A549 (cell line): ENCODE measurements at regions not wholly inside any gene's neighbourhood (a gene's known extent, or its start where the extent isn't known, plus 50 kb on each side); places are given as distances from the start of the nearest gene placed in this dataset.
"Not testable (repeated sequence)": the region's sequence is repeated elsewhere in the genome, so short reads cannot be mapped to it uniquely, and the experiment has no call there.

Experiments used
- ATAC-seq, 2 experiments: fragments of 200-7000 bp in 1 of 2; fragments of >200 bp in 1 of 2; cut with Nextera tagmentation in 1 of 2; cut with Tn5 transposase in 1 of 2; 3 replicates each; pipeline versions ENCODE4 v1.8.0 to v1.9.1; 2018 to 2020; ENCODE audit warnings: mild to moderate bottlenecking in 1 of 2, moderate library complexity in 1 of 2
- CTCF ChIA-PET: fragments of 300-600 bp; sonication (Branson Sonifier 250); formaldehyde crosslinking; extraction: SDS; loops from one replicate; lab custom pipeline; 2021; ENCODE audit warnings: antibody characterized with exemption, inconsistent platforms; lab: Yijun Ruan, JAX
- POLR2A ChIA-PET: fragments of 350-600 bp; formaldehyde crosslinking; extraction: SDS; loops from one replicate; lab custom pipeline; 2021; ENCODE audit warnings: antibody characterized with exemption, inconsistent platforms; lab: Yijun Ruan, JAX
- DNase-seq, 2 experiments: peaks; one replicate each; pipeline versions ENCODE4 v3.0.0 to v3.0.0-alpha.2; 2011 to 2016; ENCODE audit warnings: low read depth in 1 of 2, low spot score in 1 of 2
- FAIRE-seq: peaks from 2 replicates; lab custom pipeline; 2011; peaks lifted over from hg19 to GRCh38; lab: Jason Lieb, UNC
- H3K27ac ChIP-seq, 2 experiments: fragments of >200 bp; sonication (Bioruptor Twin); formaldehyde crosslinking; 3 replicates each; pipeline ENCODE4 v1.5.1; 2016 to 2017
- H3K4me1 ChIP-seq: fragments of >200 bp; sonication (Bioruptor Twin); formaldehyde crosslinking; 3 replicates; pipeline ENCODE4 v1.6.1; 2016
- H3K4me2 ChIP-seq: fragments of >200 bp; sonication (Bioruptor Twin); formaldehyde crosslinking; 3 replicates; pipeline ENCODE4 v1.6.1; 2016
- H3K4me3 ChIP-seq: fragments of >200 bp; sonication (Bioruptor Twin); formaldehyde crosslinking; 3 replicates; pipeline ENCODE4 v1.5.1; 2016
- H3K9me3 ChIP-seq: fragments of >200 bp; sonication (Bioruptor Twin); formaldehyde crosslinking; 3 replicates; pipeline ENCODE4 v1.6.1; 2016
- CBX2 ChIP-seq: fragments of 200-600 bp; sonication (generic); IDR thresholded peaks from 2 replicates; pipeline ENCODE4 v1.6.1; 2016; ENCODE audit warnings: low read depth, mild to moderate bottlenecking, borderline replicate concordance
- CEBPB ChIP-seq, 2 experiments: fragments of >200 bp in 1 of 2; sonication (Bioruptor Twin) in 1 of 2; formaldehyde crosslinking in 1 of 2; IDR thresholded peaks; 2 replicates each; pipeline ENCODE4 v1.6.1; 2012 to 2016
- CHD2 ChIP-seq: fragments of 150-350 bp; IDR thresholded peaks from 2 replicates; pipeline ENCODE4 v1.6.1; 2014; ENCODE audit warnings: low read length; ENCODE audit not compliant: partially characterized antibody
- CHD4 ChIP-seq: fragments of 200-600 bp; sonication (generic); IDR thresholded peaks from 2 replicates; pipeline ENCODE4 v1.6.1; 2016; ENCODE audit warnings: antibody characterized with exemption, mild to moderate bottlenecking, borderline replicate concordance
- EHF ChIP-seq: fragments of 250-450 bp; sonication (Bioruptor Pico); IDR thresholded peaks from 2 replicates; pipeline ENCODE4 v1.5.0; 2020; ENCODE audit warnings: mild to moderate bottlenecking
- EP300 ChIP-seq, 2 experiments: fragments of >200 bp; sonication (Bioruptor Twin); formaldehyde crosslinking; IDR thresholded peaks; 2 replicates in 1 of 2; 3 replicates in 1 of 2; pipeline ENCODE4 v1.6.1; 2016 to 2017
- GATA3 ChIP-seq: IDR thresholded peaks from 2 replicates; pipeline ENCODE4 v1.6.1; 2012; ENCODE audit warnings: borderline replicate concordance
- HEYL ChIP-seq: fragments of 250-450 bp; sonication (Bioruptor Pico); IDR thresholded peaks from 2 replicates; pipeline ENCODE4 v1.8.0; 2021; ENCODE audit warnings: mild to moderate bottlenecking, moderate library complexity
- HOXB13 ChIP-seq: fragments of 250-450 bp; sonication (Bioruptor Pico); IDR thresholded peaks from 2 replicates; pipeline ENCODE4 v1.5.0; 2020; ENCODE audit warnings: low read depth, mild to moderate bottlenecking, moderate library complexity
- JUN ChIP-seq, 2 experiments: fragments of >200 bp; sonication (Bioruptor Twin); formaldehyde crosslinking; IDR thresholded peaks; 2 replicates in 1 of 2; 3 replicates in 1 of 2; pipeline ENCODE4 v1.6.1; 2016 to 2017
- KDM1A ChIP-seq: fragments of 200-600 bp; sonication (generic); IDR thresholded peaks from 2 replicates; pipeline ENCODE4 v1.6.1; 2016; ENCODE audit warnings: low read depth, mild to moderate bottlenecking
- MAFK ChIP-seq: fragments of 450-650 bp; IDR thresholded peaks from 2 replicates; pipeline ENCODE4 v1.6.1; 2014; ENCODE audit not compliant: partially characterized antibody
- NFE2L2 ChIP-seq: fragments of 150-350 bp; conservative IDR thresholded peaks from 2 replicates; pipeline ENCODE4 v1.6.1; 2014; ENCODE audit warnings: low read length
- NR3C1 ChIP-seq: fragments of >200 bp; sonication (Bioruptor Twin); formaldehyde crosslinking; IDR thresholded peaks from 3 replicates; pipeline ENCODE4 v1.6.1; 2017
- POLR2A ChIP-seq: IDR thresholded peaks from 2 replicates; pipeline ENCODE4 v1.6.1; 2012; ENCODE audit warnings: mild to moderate bottlenecking, low read length
- RARB ChIP-seq: fragments of 250-450 bp; sonication (Bioruptor Pico); IDR thresholded peaks from 2 replicates; pipeline ENCODE4 v1.8.0; 2021; ENCODE audit warnings: mild to moderate bottlenecking, moderate library complexity
- RNF2 ChIP-seq: fragments of 200-600 bp; sonication (generic); IDR thresholded peaks from 2 replicates; pipeline ENCODE4 v1.6.1; 2016; ENCODE audit warnings: low read depth, mild to moderate bottlenecking, antibody characterized with exemption, moderate library complexity, borderline replicate concordance
- SREBF2 ChIP-seq: fragments of 450-650 bp; IDR thresholded peaks from 2 replicates; pipeline ENCODE4 v1.6.1; 2014; ENCODE audit warnings: mild to moderate bottlenecking, moderate library complexity
- TP53 ChIP-seq: fragments of 250-450 bp; sonication (Bioruptor Pico); IDR thresholded peaks from 2 replicates; pipeline ENCODE4 v1.5.0; 2021; ENCODE audit warnings: mild to moderate bottlenecking, moderate library complexity
- ZC3H11A ChIP-seq: fragments of 450-650 bp; IDR thresholded peaks from 2 replicates; pipeline ENCODE4 v1.6.1; 2014; ENCODE audit warnings: antibody characterized with exemption, mild to moderate bottlenecking
- ZSCAN20 ChIP-seq: fragments of 250-450 bp; sonication (Bioruptor Pico); IDR thresholded peaks from 2 replicates; pipeline ENCODE4 v1.8.0; 2022; ENCODE audit warnings: mild to moderate bottlenecking, moderate library complexity
- WGBS: methylation state at CpG from one replicate; pipeline ENCODE4 v1.1.6; 2017; ENCODE audit errors: missing lambda C conversion rate; 5-methylcytosine and 5-hydroxymethylcytosine counted together
- TF ChIP-seq, protein P1 (sequence below): fragments of 250-450 bp; sonication (Bioruptor Pico); IDR thresholded peaks from 2 replicates; pipeline ENCODE4 v1.5.0; 2020; ENCODE audit warnings: low read depth, mild to moderate bottlenecking, moderate library complexity
- TF ChIP-seq, protein P2 (sequence below): fragments of 150-350 bp; IDR thresholded peaks from 2 replicates; pipeline ENCODE4 v1.6.1; 2014; ENCODE audit warnings: low read depth, mild to moderate bottlenecking, low read length
- TF ChIP-seq, protein P3 (sequence below): fragments of 450-650 bp; IDR thresholded peaks from 2 replicates; pipeline ENCODE4 v1.6.1; 2014; ENCODE audit warnings: antibody characterized with exemption
- TF ChIP-seq, protein P4 (sequence below): fragments of >200 bp; sonication (Bioruptor Twin); formaldehyde crosslinking; IDR thresholded peaks from 2 replicates; pipeline ENCODE4 v1.6.1; 2016

DNA sequence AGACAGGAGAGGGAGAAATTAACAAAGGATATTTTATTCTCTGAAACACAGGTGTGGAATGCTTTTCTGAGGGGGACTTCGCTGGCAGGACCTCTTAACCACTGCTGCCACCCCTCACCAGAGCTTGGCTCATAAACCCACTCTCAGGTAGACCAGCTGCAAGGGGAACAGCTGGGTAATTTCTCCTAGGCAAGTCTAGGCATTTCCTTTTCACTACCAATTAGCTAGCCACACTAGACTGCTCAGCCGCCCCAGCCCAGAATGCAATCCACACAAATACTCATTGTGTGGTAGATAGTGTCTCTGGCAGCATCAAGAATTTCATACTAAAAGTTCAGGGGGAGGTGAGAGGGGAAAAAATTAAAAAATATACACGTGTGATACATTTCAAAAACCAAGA lies 267.6 kb upstream of the ID4 start:
- Histone ChIP-seq H3K4me1 (no peaks in the 10 kb centered on the region), H3K9me3 (no peaks in the 10 kb centered on the region), H3K4me2 (no peak overlapping the region), H3K4me3 (no peak overlapping the region), H3K27ac (no peak overlapping the region)
- TF ChIP-seq GATA3 (no peak), ZC3H11A (no peak), CBX2 (no peak), RNF2 (no peak), POLR2A (no peak), CHD4 (no peak), HOXB13 (no peak), CHD2 (no peak), KDM1A (no peak), NFE2L2 (no peak)
- POLR2A ChIA-PET = no interaction called here
- DNase-seq (no peak), ATAC-seq (no peak), FAIRE-seq (no peak)
- 27% methylated on average over 3 of the region's 3 CpGs for WGBS
- CTCF ChIA-PET = no interaction called here

DNA sequence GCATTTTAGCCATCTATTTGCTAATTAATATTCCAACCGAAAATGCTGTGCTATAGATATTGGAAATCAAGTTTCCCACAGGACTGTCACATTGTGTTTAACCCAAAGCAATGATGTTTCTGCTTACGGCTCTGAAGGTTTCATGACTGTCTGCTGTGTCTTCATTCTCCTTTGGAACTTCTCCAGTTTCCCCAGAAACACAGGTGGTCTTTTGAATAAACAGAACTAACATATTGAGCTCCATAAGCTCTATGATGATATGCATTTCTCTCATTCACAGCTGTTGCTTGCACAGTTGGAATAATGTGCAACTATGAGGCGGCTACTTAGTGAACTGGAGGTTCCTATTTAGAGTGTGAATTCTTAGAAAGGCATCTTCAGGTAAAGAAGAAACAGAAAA lies 266.0 kb upstream of the ID4 start:
- TF ChIP-seq SREBF2 = no peak
- TF ChIP-seq TP53 = no peak
- TF ChIP-seq, protein P1, sequence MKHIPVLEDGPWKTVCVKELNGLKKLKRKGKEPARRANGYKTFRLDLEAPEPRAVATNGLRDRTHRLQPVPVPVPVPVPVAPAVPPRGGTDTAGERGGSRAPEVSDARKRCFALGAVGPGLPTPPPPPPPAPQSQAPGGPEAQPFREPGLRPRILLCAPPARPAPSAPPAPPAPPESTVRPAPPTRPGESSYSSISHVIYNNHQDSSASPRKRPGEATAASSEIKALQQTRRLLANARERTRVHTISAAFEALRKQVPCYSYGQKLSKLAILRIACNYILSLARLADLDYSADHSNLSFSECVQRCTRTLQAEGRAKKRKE = no peak
- TF ChIP-seq NR3C1 = no peak
- TF ChIP-seq ZSCAN20 (CRISPR knock-in tag) = no peak
- TF ChIP-seq POLR2A = no peak
- TF ChIP-seq, protein P2, sequence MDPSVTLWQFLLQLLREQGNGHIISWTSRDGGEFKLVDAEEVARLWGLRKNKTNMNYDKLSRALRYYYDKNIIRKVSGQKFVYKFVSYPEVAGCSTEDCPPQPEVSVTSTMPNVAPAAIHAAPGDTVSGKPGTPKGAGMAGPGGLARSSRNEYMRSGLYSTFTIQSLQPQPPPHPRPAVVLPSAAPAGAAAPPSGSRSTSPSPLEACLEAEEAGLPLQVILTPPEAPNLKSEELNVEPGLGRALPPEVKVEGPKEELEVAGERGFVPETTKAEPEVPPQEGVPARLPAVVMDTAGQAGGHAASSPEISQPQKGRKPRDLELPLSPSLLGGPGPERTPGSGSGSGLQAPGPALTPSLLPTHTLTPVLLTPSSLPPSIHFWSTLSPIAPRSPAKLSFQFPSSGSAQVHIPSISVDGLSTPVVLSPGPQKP = no peak
- no peak for TF ChIP-seq MAFK
- TF ChIP-seq GATA3 = no peak
- no peak for TF ChIP-seq EHF (CRISPR knock-in tag)
- no peak for TF ChIP-seq HEYL (CRISPR knock-in tag)
- no peak for TF ChIP-seq RARB (CRISPR knock-in tag)
- TF ChIP-seq, all 56 proteins: peak for 0
- ChIA-PET CTCF (no interaction called here), POLR2A (no interaction called here)
- ATAC-seq = no peak
- Histone ChIP-seq H3K9me3 (no peaks in the 10 kb centered on the region), H3K4me1 (no peaks in the 10 kb centered on the region), H3K4me2 (no peak overlapping the region), H3K4me3 (no peak overlapping the region), H3K27ac (no peak overlapping the region)
- DNase-seq = no peak
- 26% methylated on average over 3 of the region's 3 CpGs for WGBS
- no peak for FAIRE-seq

DNA sequence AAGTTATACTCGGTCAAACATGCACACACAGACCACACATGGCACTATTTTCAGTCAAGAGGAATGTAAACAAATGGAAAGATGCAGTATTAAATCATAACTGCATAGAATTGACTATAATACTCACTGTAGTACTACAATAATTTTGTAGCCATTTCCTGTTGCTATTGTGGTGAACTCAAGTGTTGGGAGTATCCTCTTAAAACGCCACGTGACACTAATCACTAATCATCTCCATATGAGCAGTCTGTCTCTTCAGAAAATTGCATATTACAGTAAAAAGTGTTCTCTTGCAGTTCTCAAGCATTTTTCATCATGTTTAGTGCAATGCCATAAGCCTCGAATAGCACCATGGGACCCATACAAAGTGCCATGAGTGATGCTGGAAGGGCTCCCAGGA lies 258.7 kb upstream of the ID4 start:
- ChIA-PET POLR2A (no interaction called here), CTCF (no interaction called here)
- TF ChIP-seq, protein P2 = no peak
- TF ChIP-seq, protein P3, sequence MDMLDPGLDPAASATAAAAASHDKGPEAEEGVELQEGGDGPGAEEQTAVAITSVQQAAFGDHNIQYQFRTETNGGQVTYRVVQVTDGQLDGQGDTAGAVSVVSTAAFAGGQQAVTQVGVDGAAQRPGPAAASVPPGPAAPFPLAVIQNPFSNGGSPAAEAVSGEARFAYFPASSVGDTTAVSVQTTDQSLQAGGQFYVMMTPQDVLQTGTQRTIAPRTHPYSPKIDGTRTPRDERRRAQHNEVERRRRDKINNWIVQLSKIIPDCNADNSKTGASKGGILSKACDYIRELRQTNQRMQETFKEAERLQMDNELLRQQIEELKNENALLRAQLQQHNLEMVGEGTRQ = no peak
- TF ChIP-seq CEBPB (IDR thresholded peaks at IDR 0.05) (no peak), MAFK (no peak), JUN (IDR thresholded peaks at IDR 0.05) (no peak), EP300 (IDR thresholded peaks at IDR 0.05) (no peak)
- TF ChIP-seq, protein P4, sequence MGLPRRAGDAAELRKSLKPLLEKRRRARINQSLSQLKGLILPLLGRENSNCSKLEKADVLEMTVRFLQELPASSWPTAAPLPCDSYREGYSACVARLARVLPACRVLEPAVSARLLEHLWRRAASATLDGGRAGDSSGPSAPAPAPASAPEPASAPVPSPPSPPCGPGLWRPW = no peak
- 14% methylated on average over 4 of the region's 4 CpGs for WGBS
- H3K27ac ChIP-seq = no peak overlapping the region
- no peak overlapping the region for H3K4me2 ChIP-seq
- DNase-seq (no peak), FAIRE-seq (no peak), ATAC-seq (no peak)
- no peaks in the 10 kb centered on the region for H3K4me1 ChIP-seq
- no peak overlapping the region for H3K4me3 ChIP-seq
- H3K9me3 ChIP-seq = no peaks in the 10 kb centered on the region

DNA sequence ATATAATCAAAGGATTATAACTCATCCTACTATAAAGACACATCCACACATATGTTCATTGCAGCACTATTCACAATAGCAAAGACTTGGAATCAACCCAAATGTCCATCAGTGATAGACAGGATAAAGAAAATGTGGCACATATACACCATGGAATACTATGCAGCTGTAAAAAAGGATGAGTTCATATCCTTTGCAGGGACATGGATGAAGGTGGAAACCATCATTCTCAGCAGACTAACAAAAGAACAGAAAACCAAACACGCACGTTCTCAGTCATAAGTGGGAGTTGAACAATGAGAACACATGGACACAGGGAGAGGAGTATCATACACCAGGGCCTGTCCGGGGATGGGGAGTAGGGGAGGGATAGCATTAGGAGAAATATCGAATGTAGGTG lies 253.0 kb upstream of the ID4 start:
- WGBS = 50% methylated on average over 4 of the region's 4 CpGs
- CTCF ChIA-PET, POLR2A ChIA-PET, H3K9me3 ChIP-seq, H3K27ac ChIP-seq, DNase-seq, FAIRE-seq, H3K4me1 ChIP-seq, ATAC-seq, H3K4me3 ChIP-seq, H3K4me2 ChIP-seq: not testable (repeated sequence)
